Gastrocnemius medialis (tissue), 4 donors: ENCODE measurements at regions not wholly inside any gene's neighbourhood (a gene's known extent, or its start where the extent isn't known, plus 50 kb on each side); places are given as distances from the start of the nearest gene placed in this dataset.

Source experiments
- ATAC-seq, 2 donors: fragments of 150-250 bp; one replicate each; pipeline ENCODE4 v1.9.1; 2016
- DNase-seq, 2 donors: peaks; one replicate each; pipeline ENCODE4 v3.0.0-alpha.2; 2019
- H3K27ac ChIP-seq, 4 donors: fragments of 200-600 bp; sonication (generic); 1 replicate in 1 of 4; 2 replicates in 3 of 4; pipeline ENCODE4 v1.5.1; 2016 to 2018; ENCODE audit warnings: mild to moderate bottlenecking in 2 of 4, moderate library complexity in 1 of 4
- H3K27me3 ChIP-seq, 3 donors: fragments of 200-600 bp; sonication (generic) in 2 of 3; 1 replicate in 1 of 3; 2 replicates in 2 of 3; pipeline versions ENCODE4 v1.5.1 to v1.6.0; 2016 to 2019; ENCODE audit warnings: mild to moderate bottlenecking in 1 of 3, moderate library complexity in 1 of 3
- H3K36me3 ChIP-seq, 2 donors: fragments of 200-600 bp; sonication (generic) in 1 of 2; one replicate each; pipeline ENCODE4 v1.5.1; 2017 to 2018
- H3K4me1 ChIP-seq, 2 donors: fragments of 200-600 bp; sonication (generic) in 1 of 2; one replicate each; pipeline ENCODE4 v1.5.1; 2016 to 2017; ENCODE audit warnings: mild to moderate bottlenecking in 2 of 2
- H3K4me3 ChIP-seq, 4 donors: fragments of 200-600 bp; sonication (generic) in 3 of 4; 1 replicate in 1 of 4; 2 replicates in 3 of 4; pipeline ENCODE4 v1.5.1; 2016 to 2019; ENCODE audit warnings: mild to moderate bottlenecking in 2 of 4
- H3K9me3 ChIP-seq, 3 donors: fragments of 200-600 bp; sonication (generic) in 2 of 3; 1 replicate in 1 of 3; 2 replicates in 2 of 3; pipeline ENCODE4 v1.5.1; 2016 to 2019
- CTCF ChIP-seq, 5 experiments: fragments of 450-650 bp in 3 of 5; fragments of 200-600 bp in 2 of 5; sonication (generic) in 2 of 5; IDR thresholded peaks in 4 of 5; conservative IDR thresholded peaks in 1 of 5; 1 replicate in 4 of 5; 2 replicates in 1 of 5; pipeline ENCODE4 v1.5.1; 2016 to 2019; ENCODE audit warnings: antibody characterized with exemption in 5 of 5, mild to moderate bottlenecking in 3 of 5, moderate library complexity in 3 of 5
- POLR2A ChIP-seq, 2 donors: fragments of 450-650 bp; IDR thresholded peaks; one replicate each; pipeline ENCODE4 v1.6.1; 2017; ENCODE audit warnings: antibody characterized with exemption in 2 of 2, mild to moderate bottlenecking in 2 of 2, moderate library complexity in 2 of 2
- in situ Hi-C, 4 donors: fragments of 200-750 bp; cut with MboI; loops; one replicate each; pipeline versions ENCODE4 v1.15.0 to v1.8.0; 2017; ENCODE audit warnings: low sequenced_read_pairs in 4 of 4
- intact Hi-C: fragments of 100-400 bp; cut with DNase I; formaldehyde crosslinking; loops from one replicate; pipeline ENCODE4 v1.15.1; 2023; ENCODE audit warnings: low total_unique reads

- H3K27ac ChIP-seq, result no peak overlapping the region
- no peaks in the 10 kb centered on the region for H3K27me3 ChIP-seq
- intact Hi-C loops (no loop called here), in situ Hi-C loops (no loop called here)
- no peaks in the 10 kb centered on the region for H3K36me3 ChIP-seq
- DNase-seq, result no peak
- H3K4me3 ChIP-seq, result no peak overlapping the region
- no peaks in the 10 kb centered on the region for H3K9me3 ChIP-seq
- H3K4me1 ChIP-seq, result no peaks in the 10 kb centered on the region
- ATAC-seq, result no peak
- TF ChIP-seq CTCF (IDR thresholded peaks at IDR 0.05 in 4 of 5, conservative IDR thresholded peaks at IDR 0.05 in 1 of 5) (no peak), POLR2A (IDR thresholded peaks at IDR 0.05) (no peak)
These were observed 1946.0 kb upstream of the CDH6 start for GRCh38 chr5:29247346-29248028.

GRCh38 chr5:29240379-29240778 lies 1953.1 kb upstream of the CDH6 start:
- Histone ChIP-seq H3K36me3 (no peaks in the 10 kb centered on the region), H3K9me3 (no peaks in the 10 kb centered on the region), H3K27ac (no peak overlapping the region), H3K4me1 (no peaks in the 10 kb centered on the region), H3K27me3 (no peaks in the 10 kb centered on the region), H3K4me3 (no peak overlapping the region)
- intact Hi-C loops, result no loop called here
- TF ChIP-seq POLR2A (IDR thresholded peaks at IDR 0.05) (no peak), CTCF (IDR thresholded peaks at IDR 0.05 in 4 of 5, conservative IDR thresholded peaks at IDR 0.05 in 1 of 5) (no peak)
- in situ Hi-C loops, result no loop called here
- DNase-seq, result no peak
- no peak for ATAC-seq

GRCh38 chr5:29239606-29240005 lies 1953.9 kb upstream of the CDH6 start:
- Histone ChIP-seq H3K27me3 (no peaks in the 10 kb centered on the region), H3K4me1 (no peaks in the 10 kb centered on the region), H3K27ac (no peak overlapping the region), H3K36me3 (no peaks in the 10 kb centered on the region), H3K9me3 (no peaks in the 10 kb centered on the region), H3K4me3 (no peak overlapping the region)
- ATAC-seq (no peak), DNase-seq (no peak)
- intact Hi-C loops, result no loop called here
- TF ChIP-seq CTCF (IDR thresholded peaks at IDR 0.05 in 4 of 5, conservative IDR thresholded peaks at IDR 0.05 in 1 of 5), result no peak
- no peak for TF ChIP-seq POLR2A (IDR thresholded peaks at IDR 0.05)
- in situ Hi-C loops, result no loop called here

GRCh38 chr5:29238115-29238514 lies 1955.4 kb upstream of the CDH6 start:
- in situ Hi-C loops, result no loop called here
- no peak for ATAC-seq
- Histone ChIP-seq H3K9me3 (no peaks in the 10 kb centered on the region), H3K36me3 (no peaks in the 10 kb centered on the region), H3K27ac (no peak overlapping the region), H3K4me3 (no peak overlapping the region), H3K4me1 (no peaks in the 10 kb centered on the region), H3K27me3 (no peaks in the 10 kb centered on the region)
- no peak for DNase-seq
- intact Hi-C loops, result no loop called here
- TF ChIP-seq CTCF (IDR thresholded peaks at IDR 0.05 in 4 of 5, conservative IDR thresholded peaks at IDR 0.05 in 1 of 5), result no peak
- no peak for TF ChIP-seq POLR2A (IDR thresholded peaks at IDR 0.05)

GRCh38 chr5:29231154-29231553 lies 1962.3 kb upstream of the CDH6 start:
- DNase-seq (no peak), ATAC-seq (no peak)
- Histone ChIP-seq H3K27me3 (no peaks in the 10 kb centered on the region), H3K36me3 (no peaks in the 10 kb centered on the region), H3K27ac (no peak overlapping the region), H3K9me3 (no peaks in the 10 kb centered on the region), H3K4me3 (no peak overlapping the region), H3K4me1 (no peaks in the 10 kb centered on the region)
- in situ Hi-C loops, result no loop called here
- no peak for TF ChIP-seq CTCF (IDR thresholded peaks at IDR 0.05 in 4 of 5, conservative IDR thresholded peaks at IDR 0.05 in 1 of 5)
- TF ChIP-seq POLR2A (IDR thresholded peaks at IDR 0.05), result no peak
- intact Hi-C loops, result no loop called here
